ENCODE measurements at regions not wholly inside any gene's neighbourhood (a gene's known extent, or its start where the extent isn't known, plus 50 kb on each side); places are given as distances from the start of the nearest gene placed in this dataset.
"Not testable (repeated sequence)": the region's sequence is repeated elsewhere in the genome, so short reads cannot be mapped to it uniquely, and the experiment has no call there.

DNA sequence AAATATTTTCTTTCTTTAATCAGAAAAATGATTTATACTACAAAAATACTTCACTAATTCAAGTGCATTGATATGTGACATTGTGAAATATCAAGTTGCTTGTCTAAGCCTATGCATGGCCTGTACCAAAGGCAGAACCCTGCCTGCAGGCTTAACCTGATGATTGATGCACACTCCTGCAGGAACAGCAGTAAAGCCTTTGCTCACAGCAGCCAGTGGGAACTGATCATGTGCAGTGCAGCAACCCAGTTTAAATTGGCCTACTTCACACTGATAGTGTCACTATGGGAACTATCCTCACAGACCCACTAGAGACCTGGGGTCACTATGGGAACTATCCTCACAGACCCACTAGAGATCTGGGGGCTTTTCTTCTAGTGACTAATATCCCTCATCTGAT lies 603.8 kb downstream of the RAPGEF2 start:
- no peak for TF ChIP-seq CTCF (IDR thresholded peaks at IDR 0.05)
- no peak for TF ChIP-seq EP300 (IDR thresholded peaks at IDR 0.05)
- TF ChIP-seq POLR2A (IDR thresholded peaks at IDR 0.05) = no peak
- TF ChIP-seq POLR2AphosphoS5 (IDR thresholded peaks at IDR 0.05) = no peak
- no peaks in the 10 kb centered on the region for H3K9me3 ChIP-seq
- no peak overlapping the region for H3K4me3 ChIP-seq
- no peaks in the 10 kb centered on the region for H3K27me3 ChIP-seq
- no peaks in the 10 kb centered on the region for H3K4me1 ChIP-seq
- ATAC-seq (ENCODE audit: low FRiP score in 2 of 2) (no peak), DNase-seq (no peak)
- no peaks in the 10 kb centered on the region for H3K36me3 ChIP-seq
- no peak overlapping the region for H3K27ac ChIP-seq

- not testable (repeated sequence) for H3K4me1 ChIP-seq; H3K4me3 ChIP-seq; H3K9me3 ChIP-seq; ATAC-seq (ENCODE audit: low FRiP score in 2 of 2); H3K36me3 ChIP-seq; H3K27me3 ChIP-seq; H3K27ac ChIP-seq
- DNase-seq = peak in 1 of 2 donors; percentile 65
- WGBS, 2 donors = 86 to 94% methylated on average over 21 to 25 of the region's 25 CpGs
Measured at GRCh38 chr4:159715180-159715579, 612.3 kb downstream of the RAPGEF2 start.

GRCh38 chr4:159719531-159719930 lies 616.7 kb downstream of the RAPGEF2 start:
- no peak for ATAC-seq (ENCODE audit: low FRiP score in 2 of 2)
- TF ChIP-seq POLR2A (IDR thresholded peaks at IDR 0.05) = no peak
- TF ChIP-seq POLR2AphosphoS5 (IDR thresholded peaks at IDR 0.05) = no peak
- TF ChIP-seq EP300 (IDR thresholded peaks at IDR 0.05) = no peak
- TF ChIP-seq CTCF (IDR thresholded peaks at IDR 0.05) = no peak
- DNase-seq = no peak
- no peaks in the 10 kb centered on the region for H3K36me3 ChIP-seq
- H3K27ac ChIP-seq = no peak overlapping the region
- no peaks in the 10 kb centered on the region for H3K27me3 ChIP-seq
- H3K4me3 ChIP-seq = no peak overlapping the region
- no peaks in the 10 kb centered on the region for H3K9me3 ChIP-seq
- H3K4me1 ChIP-seq = no peaks in the 10 kb centered on the region

GRCh38 chr4:159722052-159722451 lies 619.2 kb downstream of the RAPGEF2 start:
- Histone ChIP-seq H3K9me3 (no peaks in the 10 kb centered on the region), H3K4me3 (no peak overlapping the region), H3K27me3 (no peaks in the 10 kb centered on the region), H3K27ac (no peak overlapping the region), H3K36me3 (no peaks in the 10 kb centered on the region), H3K4me1 (no peaks in the 10 kb centered on the region)
- 89 to 90% methylated on average over 15 to 16 of the region's 16 CpGs for WGBS, 2 donors
- ATAC-seq (ENCODE audit: low FRiP score in 2 of 2) = no peak
- no peak for TF ChIP-seq POLR2A (IDR thresholded peaks at IDR 0.05)
- no peak for TF ChIP-seq CTCF (IDR thresholded peaks at IDR 0.05)
- no peak for TF ChIP-seq EP300 (IDR thresholded peaks at IDR 0.05)
- no peak for TF ChIP-seq POLR2AphosphoS5 (IDR thresholded peaks at IDR 0.05)
- peak in 1 of 2 donors; percentile 61 for DNase-seq

- WGBS, 2 donors = 80 to 100% methylated on average over 2 of the region's 4 CpGs
- TF ChIP-seq POLR2A (IDR thresholded peaks at IDR 0.05) (no peak), EP300 (IDR thresholded peaks at IDR 0.05) (no peak), CTCF (IDR thresholded peaks at IDR 0.05) (no peak), POLR2AphosphoS5 (IDR thresholded peaks at IDR 0.05) (no peak)
- no peak overlapping the region for H3K4me3 ChIP-seq
- no peak overlapping the region for H3K27ac ChIP-seq
- H3K36me3 ChIP-seq = no peaks in the 10 kb centered on the region
- DNase-seq = no peak
- H3K9me3 ChIP-seq = no peaks in the 10 kb centered on the region
- ATAC-seq (ENCODE audit: low FRiP score in 2 of 2) = no peak
- no peaks in the 10 kb centered on the region for H3K4me1 ChIP-seq
- H3K27me3 ChIP-seq = no peaks in the 10 kb centered on the region
Measured at GRCh38 chr4:159722918-159723317, 620.0 kb downstream of the RAPGEF2 start.

All from upper lobe of left lung (tissue), 6 donors.